CD1c-positive myeloid dendritic cell (primary cell): ENCODE measurements at regions not wholly inside any gene's neighbourhood (a gene's known extent, or its start where the extent isn't known, plus 50 kb on each side); places are given as distances from the start of the nearest gene placed in this dataset.
"Not testable (repeated sequence)": the region's sequence is repeated elsewhere in the genome, so short reads cannot be mapped to it uniquely, and the experiment has no call there.

Source experiments
- DNase-seq: peaks from one replicate; pipeline ENCODE4 v3.0.0-alpha.2; 2016; ENCODE audit errors: extremely low spot score

GRCh38 chr7:69419934-69420333 is 178.3 kb upstream of the AUTS2 start:
- DNase-seq, result no peak

GRCh38 chr7:69422574-69422985 is 175.7 kb upstream of the AUTS2 start:
- DNase-seq, result no peak

GRCh38 chr7:69426705-69427104 is 171.6 kb upstream of the AUTS2 start:
- no peak for DNase-seq

GRCh38 chr7:69428089-69428488 is 170.2 kb upstream of the AUTS2 start:
- no peak for DNase-seq

- no peak for DNase-seq
These were observed 168.3 kb upstream of the AUTS2 start for GRCh38 chr7:69429911-69430383.

GRCh38 chr7:69430384-69431021 is 167.8 kb upstream of the AUTS2 start:
- peak; percentile 15 for DNase-seq

GRCh38 chr7:69431626-69432025 is 166.6 kb upstream of the AUTS2 start:
- no peak for DNase-seq

GRCh38 chr7:69432276-69432675 is 166.0 kb upstream of the AUTS2 start:
- not testable (repeated sequence) for DNase-seq

GRCh38 chr7:69433081-69433480 is 165.2 kb upstream of the AUTS2 start:
- DNase-seq, result peak; percentile 78

GRCh38 chr7:69434398-69434815 is 163.9 kb upstream of the AUTS2 start:
- DNase-seq, result no peak

GRCh38 chr7:69435711-69436110 is 162.6 kb upstream of the AUTS2 start:
- DNase-seq, result no peak

GRCh38 chr7:69436946-69437345 is 161.3 kb upstream of the AUTS2 start:
- no peak for DNase-seq

GRCh38 chr7:69438584-69439412 is 159.5 kb upstream of the AUTS2 start:
- DNase-seq, result no peak

- DNase-seq, result no peak
These were observed 158.5 kb upstream of the AUTS2 start for GRCh38 chr7:69439636-69440325.

GRCh38 chr7:69440976-69441375 is 157.3 kb upstream of the AUTS2 start:
- DNase-seq, result no peak

GRCh38 chr7:69443136-69443535 is 155.1 kb upstream of the AUTS2 start:
- DNase-seq, result no peak

- DNase-seq, result no peak
These were observed 152.7 kb upstream of the AUTS2 start for GRCh38 chr7:69445541-69445940.

- DNase-seq, result not testable (repeated sequence)
These were observed 152.1 kb upstream of the AUTS2 start for GRCh38 chr7:69446213-69446612.

- DNase-seq, result no peak
These were observed 150.2 kb upstream of the AUTS2 start for GRCh38 chr7:69448071-69448470.

- DNase-seq, result no peak
These were observed 147.8 kb upstream of the AUTS2 start for GRCh38 chr7:69450456-69450855.

GRCh38 chr7:69451715-69452114 is 146.6 kb upstream of the AUTS2 start:
- DNase-seq, result no peak

GRCh38 chr7:69452797-69453196 is 145.5 kb upstream of the AUTS2 start:
- DNase-seq, result no peak
